HUES64 (cell line): ENCODE measurements at regions not wholly inside any gene's neighbourhood (a gene's known extent, or its start where the extent isn't known, plus 50 kb on each side); places are given as distances from the start of the nearest gene placed in this dataset.

Experiments used
- H3K27ac ChIP-seq: 2 replicates; pipeline ENCODE4 v1.7.0; 2013; ENCODE audit warnings: low read depth, low read length, inconsistent platforms
- H3K27me3 ChIP-seq: 2 replicates; pipeline ENCODE4 v1.6.1; 2013; ENCODE audit warnings: mild to moderate bottlenecking, low read length; ENCODE audit not compliant: insufficient read depth
- H3K36me3 ChIP-seq: 2 replicates; pipeline ENCODE4 v1.6.1; 2013; ENCODE audit warnings: mild to moderate bottlenecking, low read length; ENCODE audit not compliant: insufficient read depth
- H3K4me1 ChIP-seq: 2 replicates; pipeline ENCODE4 v1.6.1; 2013; ENCODE audit warnings: mild to moderate bottlenecking, low read length, moderate library complexity; ENCODE audit not compliant: insufficient read depth
- H3K4me3 ChIP-seq: 2 replicates; pipeline ENCODE4 v1.5.1; 2013; ENCODE audit warnings: mild to moderate bottlenecking, low read length, moderate library complexity
- H3K9ac ChIP-seq: 2 replicates; pipeline ENCODE4 v1.6.1; 2013; ENCODE audit warnings: mild to moderate bottlenecking, low read depth, low read length
- H3K9me3 ChIP-seq: 2 replicates; pipeline ENCODE4 v1.6.1; 2013; ENCODE audit warnings: low read depth, low read length; ENCODE audit not compliant: insufficient read depth
- WGBS: fragments of 150-250, 120-280 bp; methylation state at CpG from one replicate; pipeline ENCODE4 v1.1.7; 2013; ENCODE audit warnings: missing lambda C conversion rate; 5-methylcytosine and 5-hydroxymethylcytosine counted together

DNA sequence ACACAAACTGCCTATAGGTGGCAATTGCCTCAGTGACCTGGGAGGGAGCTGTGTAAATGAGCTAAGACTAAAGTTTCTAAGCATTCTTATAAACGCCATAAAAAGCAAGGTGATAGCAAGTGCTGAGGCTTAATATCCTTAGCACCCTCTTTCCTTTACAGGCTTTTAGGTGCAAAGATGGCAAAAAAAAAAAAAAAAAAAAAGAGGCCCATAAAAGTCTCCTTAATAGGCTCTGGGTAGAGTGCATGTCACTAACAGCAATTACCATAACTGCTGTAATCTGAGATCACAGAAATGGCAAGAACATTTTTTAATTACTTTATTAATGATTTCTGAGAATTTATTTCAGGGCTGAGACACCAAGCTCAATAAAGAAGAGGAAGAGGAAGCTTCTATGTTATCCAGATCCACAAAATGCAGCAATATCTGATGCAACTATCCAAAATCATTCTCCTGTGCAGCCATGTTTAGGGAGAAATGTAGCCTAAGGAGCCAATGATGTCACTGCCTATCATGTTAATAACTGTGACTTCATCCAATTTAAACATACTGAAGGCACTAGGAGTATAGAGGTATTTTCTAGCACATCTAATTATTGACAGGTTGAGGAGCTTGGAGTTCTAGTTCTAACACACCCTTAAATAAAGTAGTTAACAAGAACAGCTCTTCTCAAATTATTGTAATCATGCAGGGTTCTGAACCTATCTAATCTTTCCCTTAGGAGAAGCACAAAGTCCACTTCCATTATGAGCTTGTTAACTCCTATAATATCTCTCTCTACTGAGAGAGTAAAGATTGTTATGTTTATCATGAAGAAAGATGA is 804.3 kb upstream of the ACVR2A start:
- H3K27ac ChIP-seq = no peak overlapping the region
- no peak overlapping the region for H3K4me3 ChIP-seq
- H3K4me1 ChIP-seq = no peaks in the 10 kb centered on the region
- H3K36me3 ChIP-seq = no peaks in the 10 kb centered on the region
- H3K9me3 ChIP-seq = no peaks in the 10 kb centered on the region
- no peaks in the 10 kb centered on the region for H3K27me3 ChIP-seq
- 100% methylated on average over 1 of the region's 1 CpG for WGBS
- no peak overlapping the region for H3K9ac ChIP-seq

DNA sequence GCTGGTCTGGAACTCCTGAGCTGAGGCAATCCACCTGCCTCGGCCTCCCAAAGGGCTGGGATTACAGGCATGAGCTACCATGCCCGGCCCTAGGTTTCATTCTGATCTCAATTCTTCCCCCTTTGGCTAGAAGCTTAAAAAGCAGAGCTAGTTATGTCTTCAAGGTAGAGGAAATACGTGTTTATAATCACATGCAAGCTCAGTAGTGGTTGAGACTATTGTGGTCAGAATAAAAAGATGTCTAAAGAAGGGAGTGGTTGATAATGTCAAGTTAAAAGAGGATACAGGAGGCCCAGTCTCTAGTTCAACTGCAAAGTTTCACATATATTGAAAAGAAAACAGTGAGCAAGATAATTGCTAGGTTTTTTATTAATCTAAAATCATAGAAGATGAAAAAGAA is 807.8 kb upstream of the ACVR2A start:
- no peak overlapping the region for H3K4me3 ChIP-seq
- no peak overlapping the region for H3K27ac ChIP-seq
- WGBS = 93% methylated on average over 3 of the region's 3 CpGs
- H3K9me3 ChIP-seq = no peaks in the 10 kb centered on the region
- H3K4me1 ChIP-seq = no peaks in the 10 kb centered on the region
- H3K36me3 ChIP-seq = no peaks in the 10 kb centered on the region
- no peaks in the 10 kb centered on the region for H3K27me3 ChIP-seq
- no peak overlapping the region for H3K9ac ChIP-seq

DNA sequence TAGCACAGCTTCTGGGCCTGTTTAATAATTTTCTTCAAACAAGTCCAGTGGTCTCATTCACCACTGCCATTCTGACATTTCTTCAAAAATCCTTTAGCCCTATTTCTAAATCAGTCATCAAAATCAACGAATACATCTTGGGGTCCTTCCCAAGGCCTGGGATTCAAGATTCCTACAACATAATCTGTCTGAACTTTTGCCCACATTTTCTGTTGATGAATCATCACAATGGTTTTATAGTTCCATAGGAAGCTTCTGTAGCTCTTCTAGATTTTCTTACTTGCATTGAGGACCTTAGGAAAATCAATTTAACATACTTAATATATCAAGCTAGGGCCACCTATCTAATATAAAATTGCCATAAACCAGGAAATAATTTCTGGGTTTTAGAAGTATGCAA is 811.8 kb upstream of the ACVR2A start:
- Histone ChIP-seq H3K27me3 (no peaks in the 10 kb centered on the region), H3K9me3 (no peaks in the 10 kb centered on the region), H3K36me3 (no peaks in the 10 kb centered on the region), H3K4me3 (no peak overlapping the region), H3K4me1 (peaks cover 16% of the 10 kb centered on the region), H3K27ac (no peak overlapping the region), H3K9ac (no peak overlapping the region)
- WGBS = 90% methylated on average over 1 of the region's 1 CpG

DNA sequence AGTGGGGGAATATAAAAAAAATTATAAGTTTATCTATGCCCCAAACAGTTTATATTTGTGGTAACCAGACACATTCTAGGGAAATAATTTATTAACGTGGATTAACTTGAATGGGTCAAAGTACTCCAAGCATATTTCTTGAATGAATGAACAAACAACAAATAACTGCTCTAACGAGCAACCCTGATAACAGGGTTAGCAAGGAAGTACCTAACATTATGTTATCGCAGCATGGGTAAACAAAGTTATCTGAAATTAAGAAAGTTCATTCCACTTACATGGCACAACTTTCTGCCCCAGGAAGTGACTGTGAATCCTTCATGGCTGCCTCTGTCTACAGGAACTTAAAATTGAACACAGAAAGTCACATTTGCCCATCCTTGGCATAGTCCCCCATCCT is 812.9 kb upstream of the ACVR2A start:
- Histone ChIP-seq H3K36me3 (no peaks in the 10 kb centered on the region), H3K4me1 (peaks cover 16% of the 10 kb centered on the region), H3K27ac (no peak overlapping the region), H3K27me3 (no peaks in the 10 kb centered on the region), H3K9me3 (no peaks in the 10 kb centered on the region), H3K4me3 (no peak overlapping the region), H3K9ac (no peak overlapping the region)
- 97% methylated on average over 2 of the region's 3 CpGs for WGBS

DNA sequence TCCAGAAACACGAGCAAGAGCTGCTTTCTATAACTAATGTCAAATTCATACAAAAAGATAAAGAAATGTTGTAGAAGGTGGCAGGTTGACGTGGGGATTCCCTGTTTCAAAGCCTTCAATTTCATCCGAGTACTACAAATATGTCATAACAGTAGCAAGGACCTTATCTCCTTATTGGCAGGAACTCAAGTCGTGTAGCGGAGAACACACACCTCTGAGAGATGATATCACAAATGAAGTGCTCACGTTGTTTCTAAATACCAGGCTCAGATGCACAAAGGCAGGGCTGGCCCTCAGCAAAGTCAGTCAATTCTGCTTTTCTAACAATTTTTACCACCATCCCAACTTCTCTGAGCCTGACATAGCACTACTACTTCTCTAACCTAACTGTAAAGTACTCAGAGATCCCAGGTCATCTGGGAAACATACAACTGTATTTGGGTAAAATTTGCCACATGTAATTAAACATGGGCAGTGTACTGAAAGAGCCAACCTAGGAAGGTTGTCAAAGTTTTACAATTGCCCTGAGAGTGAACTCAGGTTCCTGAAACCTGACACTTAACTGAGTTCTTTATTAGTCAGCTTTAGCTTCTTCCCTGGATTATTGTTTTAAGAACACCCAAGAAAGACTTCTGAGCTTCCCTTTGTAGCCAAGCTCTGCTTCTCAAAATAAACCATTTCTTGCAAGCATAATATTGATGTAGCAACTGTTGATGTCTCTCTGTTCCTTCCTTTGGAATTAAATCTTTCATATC is 813.7 kb upstream of the ACVR2A start:
- Histone ChIP-seq H3K4me3 (no peak overlapping the region), H3K9ac (no peak overlapping the region), H3K9me3 (no peaks in the 10 kb centered on the region), H3K36me3 (no peaks in the 10 kb centered on the region), H3K27me3 (no peaks in the 10 kb centered on the region), H3K4me1 (peaks cover 16% of the 10 kb centered on the region), H3K27ac (no peak overlapping the region)
- 88% methylated on average over 5 of the region's 6 CpGs for WGBS

DNA sequence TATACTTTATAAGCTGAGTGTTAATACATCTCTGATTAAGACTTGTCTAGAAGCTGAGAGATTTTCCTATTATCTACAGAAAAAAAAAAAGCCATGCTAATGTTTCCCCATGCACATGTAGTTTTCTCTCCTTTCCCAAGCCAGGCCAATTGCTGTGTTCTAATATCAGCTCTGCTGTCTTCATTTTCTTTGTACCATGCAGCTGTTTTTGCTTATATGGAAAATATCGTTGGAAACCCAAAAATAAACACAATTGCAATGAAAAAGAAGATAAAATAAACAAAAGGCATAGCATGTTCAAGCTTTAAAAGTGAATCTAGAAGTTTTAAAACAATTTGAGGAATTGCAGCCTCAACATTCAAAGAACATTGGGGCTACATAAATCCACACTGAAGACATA is 817.4 kb upstream of the ACVR2A start:
- Histone ChIP-seq H3K9me3 (0 out of 2 replicates have a peak, but pooled peaks cover 4% of the 10 kb centered on the region), H3K36me3 (no peaks in the 10 kb centered on the region; the same call in 1 of the 2 replicates), H3K27ac (no peak overlapping the region), H3K27me3 (no peaks in the 10 kb centered on the region), H3K4me1 (peaks cover 16% of the 10 kb centered on the region), H3K4me3 (no peak overlapping the region), H3K9ac (no peak overlapping the region)
- WGBS = no CpG with 5 or more reads among the region's 1 CpG

DNA sequence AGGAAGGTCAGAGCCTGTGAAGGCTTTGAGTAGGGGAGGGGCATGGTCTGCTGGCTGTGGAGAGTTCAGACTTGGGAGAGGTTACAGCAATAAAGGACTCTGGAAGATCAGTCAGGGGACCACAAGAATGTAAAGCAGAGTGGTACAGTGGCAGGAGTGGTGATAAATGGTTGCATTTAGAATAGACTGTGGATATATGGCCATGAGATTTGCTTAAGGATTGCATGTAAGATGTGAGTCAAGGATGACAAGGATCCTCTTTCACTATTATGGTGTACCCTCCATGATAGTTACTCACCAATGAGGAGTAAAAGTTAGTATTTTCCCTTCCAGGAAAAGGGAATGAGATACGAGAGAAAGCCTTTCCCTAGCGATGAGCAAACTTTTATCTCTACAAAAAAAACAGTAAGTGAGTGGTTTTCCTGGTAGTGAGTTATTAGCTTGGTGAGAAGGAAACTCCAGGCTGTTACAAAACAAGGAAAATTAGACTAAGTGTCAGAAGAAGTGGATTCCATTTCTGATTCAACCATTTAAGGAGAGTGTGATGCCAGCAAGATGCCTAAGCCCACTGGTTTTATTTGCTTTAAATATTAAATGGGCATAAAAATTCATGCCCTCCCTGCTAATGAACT is 818.0 kb upstream of the ACVR2A start:
- no peak overlapping the region for H3K4me3 ChIP-seq
- H3K27ac ChIP-seq = no peak overlapping the region
- WGBS = no CpG with 5 or more reads among the region's 2 CpGs
- H3K36me3 ChIP-seq = no peaks in the 10 kb centered on the region; the same call in 1 of the 2 replicates
- H3K9ac ChIP-seq = no peak overlapping the region
- H3K27me3 ChIP-seq = no peaks in the 10 kb centered on the region
- peaks cover 16% of the 10 kb centered on the region for H3K4me1 ChIP-seq
- H3K9me3 ChIP-seq = peaks cover 10% of the 10 kb centered on the region; the same call in 1 of the 2 replicates

DNA sequence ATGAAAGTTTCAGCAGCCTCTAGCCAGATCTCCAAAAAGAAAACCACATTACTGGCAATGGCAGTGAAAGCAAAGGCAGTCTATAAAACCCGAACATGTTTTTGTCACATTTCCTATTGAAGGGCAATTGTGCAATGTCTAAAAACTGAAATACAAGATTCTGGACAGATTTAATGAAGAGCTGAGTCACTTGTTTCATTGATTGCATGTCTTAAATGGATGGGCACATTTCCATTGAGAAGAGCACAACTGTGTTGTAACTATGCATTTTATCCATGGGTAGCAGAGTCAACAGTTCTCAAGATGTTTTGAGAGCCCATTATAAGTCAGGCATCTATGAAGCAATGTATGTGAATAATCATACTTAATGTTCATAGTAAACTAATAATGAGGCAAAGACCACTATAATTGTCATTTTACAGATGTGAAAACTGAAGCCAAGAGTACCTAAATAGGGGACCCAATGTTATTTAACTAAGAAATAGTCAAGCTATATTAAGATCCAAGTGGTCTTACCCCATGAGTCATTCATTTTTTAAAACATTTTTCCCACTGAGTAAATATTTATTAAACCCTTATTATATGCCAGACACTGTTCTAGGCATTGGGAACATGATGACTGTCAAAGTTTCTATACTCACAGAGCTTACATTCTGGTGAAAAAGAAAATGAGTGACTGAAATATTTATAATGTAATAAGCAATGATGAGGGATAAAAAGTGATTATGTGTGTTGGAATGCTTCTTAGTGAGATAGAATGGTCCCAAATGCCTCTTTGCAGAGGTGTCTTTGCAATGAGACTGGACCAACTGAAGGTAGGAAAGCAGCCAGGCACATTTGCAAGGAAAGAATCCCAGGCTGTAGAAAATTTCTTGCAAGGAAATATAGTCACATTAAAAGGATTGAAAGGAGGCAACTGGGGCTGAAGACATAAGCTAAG is 818.9 kb upstream of the ACVR2A start:
- WGBS = 96% methylated on average over 1 of the region's 1 CpG
- Histone ChIP-seq H3K9me3 (peaks cover 10% of the 10 kb centered on the region; the same call in 1 of the 2 replicates), H3K9ac (no peak overlapping the region), H3K27ac (no peak overlapping the region), H3K4me3 (no peak overlapping the region), H3K4me1 (peaks cover 8% of the 10 kb centered on the region), H3K36me3 (no peaks in the 10 kb centered on the region; the same call in 1 of the 2 replicates), H3K27me3 (no peaks in the 10 kb centered on the region)

DNA sequence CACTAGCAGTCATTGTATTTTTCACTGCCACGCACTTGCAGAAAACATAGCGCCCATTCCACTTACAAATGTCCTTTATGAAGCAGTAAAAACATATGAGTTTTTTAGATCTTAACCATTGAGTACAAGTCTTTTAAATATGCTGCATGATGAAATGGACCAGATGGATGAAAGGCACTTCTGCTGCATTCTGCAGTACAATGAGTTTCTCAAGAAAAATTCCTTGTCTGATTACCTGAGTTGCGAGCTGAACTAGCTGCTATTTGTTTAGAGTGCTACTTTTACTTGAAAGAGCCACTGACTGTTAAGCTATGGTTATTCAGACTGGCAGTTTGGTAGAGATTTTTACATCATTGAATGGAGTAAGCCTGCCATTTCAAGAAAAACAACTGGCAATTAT is 825.5 kb upstream of the ACVR2A start:
- WGBS = 92% methylated on average over 3 of the region's 3 CpGs
- no peak overlapping the region for H3K9ac ChIP-seq
- no peaks in the 10 kb centered on the region; the same call in 1 of the 2 replicates for H3K4me1 ChIP-seq
- H3K36me3 ChIP-seq = no peaks in the 10 kb centered on the region; the same call in 1 of the 2 replicates
- no peaks in the 10 kb centered on the region for H3K27me3 ChIP-seq
- H3K9me3 ChIP-seq = peaks cover 10% of the 10 kb centered on the region; the same call in 1 of the 2 replicates
- no peak overlapping the region for H3K4me3 ChIP-seq
- no peak overlapping the region for H3K27ac ChIP-seq

DNA sequence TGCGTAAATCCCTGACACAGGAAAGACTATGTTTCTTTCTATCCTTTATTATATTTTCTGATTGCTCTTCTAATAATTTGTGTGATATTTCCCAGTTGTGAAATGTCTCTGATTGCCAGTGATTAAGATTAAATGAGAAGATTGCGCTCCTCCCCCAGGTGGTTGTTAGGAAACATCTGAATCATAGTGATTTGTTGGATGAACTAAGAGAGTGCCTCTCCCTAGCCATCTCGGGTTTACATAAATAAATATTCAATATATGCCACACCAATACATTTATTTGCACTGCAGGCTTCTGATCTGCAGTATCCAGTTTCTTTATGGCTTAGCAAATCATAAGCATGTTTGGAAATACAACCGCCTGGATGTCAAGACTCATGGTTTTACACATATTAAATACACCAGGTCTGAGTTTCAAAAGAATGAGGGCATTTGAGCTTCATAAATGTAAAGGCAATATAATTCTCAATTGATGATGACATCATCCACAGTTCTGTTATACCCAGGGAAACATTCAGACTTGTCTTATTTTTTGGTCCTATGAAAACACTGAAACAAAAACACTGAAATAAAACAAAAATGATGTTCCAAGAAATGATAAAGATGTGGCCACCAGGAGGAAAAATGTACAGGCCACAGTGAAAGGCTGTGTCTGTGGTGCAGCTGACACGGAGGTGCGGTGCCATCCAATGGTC is 826.7 kb upstream of the ACVR2A start:
- Histone ChIP-seq H3K9ac (no peak overlapping the region), H3K4me1 (no peaks in the 10 kb centered on the region; the same call in 1 of the 2 replicates), H3K9me3 (peaks cover 10% of the 10 kb centered on the region; the same call in 1 of the 2 replicates), H3K27me3 (no peaks in the 10 kb centered on the region), H3K4me3 (no peak overlapping the region), H3K27ac (no peak overlapping the region), H3K36me3 (no peaks in the 10 kb centered on the region; the same call in 1 of the 2 replicates)
- WGBS = 94% methylated on average over 5 of the region's 6 CpGs
